ENCODE measurements at regions not wholly inside any gene's neighbourhood (a gene's known extent, or its start where the extent isn't known, plus 50 kb on each side); places are given as distances from the start of the nearest gene placed in this dataset.

GRCh38 chr12:127648321-127648720 is 618.6 kb upstream of the TMEM132C start:
- H3K9ac ChIP-seq (ENCODE audit: low read length in 3 of 3) = no peak overlapping the region
- no peak for DNase-seq
- H3K27ac ChIP-seq (ENCODE audit: low read depth in 2 of 2, low read length in 2 of 2) = no peak overlapping the region
- intact Hi-C loops (cut with DNase I) = no loop called here
- H3K9me3 ChIP-seq (ENCODE audit: control insufficient read depth in 2 of 3, insufficient read depth in 1 of 3, low read length in 3 of 3) = no peaks in the 10 kb centered on the region
- H3K36me3 ChIP-seq (ENCODE audit: control insufficient read depth in 2 of 3, insufficient read depth in 3 of 3, low read length in 3 of 3) = no peaks in the 10 kb centered on the region
- H3K4me1 ChIP-seq (ENCODE audit: control insufficient read depth in 2 of 3, insufficient read depth in 2 of 3, low read depth in 1 of 3, low read length in 3 of 3) = no peaks in the 10 kb centered on the region
- no peaks in the 10 kb centered on the region for H3K27me3 ChIP-seq (ENCODE audit: control insufficient read depth, insufficient read depth, low read length)
- TF ChIP-seq CTCF (IDR thresholded peaks at IDR 0.05; ENCODE audit: borderline replicate concordance, extremely low read depth, insufficient read depth) = no peak
- FAIRE-seq = no peak
- H3K4me3 ChIP-seq (ENCODE audit: low read length in 3 of 3) = no peak overlapping the region

GRCh38 chr12:127649961-127650360 is 617.0 kb upstream of the TMEM132C start:
- Histone ChIP-seq H3K9ac (ENCODE audit: low read length in 3 of 3) (no peak overlapping the region), H3K4me1 (ENCODE audit: control insufficient read depth in 2 of 3, insufficient read depth in 2 of 3, low read depth in 1 of 3, low read length in 3 of 3) (no peaks in the 10 kb centered on the region), H3K9me3 (ENCODE audit: control insufficient read depth in 2 of 3, insufficient read depth in 1 of 3, low read length in 3 of 3) (no peaks in the 10 kb centered on the region), H3K27ac (ENCODE audit: low read depth in 2 of 2, low read length in 2 of 2) (no peak overlapping the region), H3K27me3 (ENCODE audit: control insufficient read depth, insufficient read depth, low read length) (no peaks in the 10 kb centered on the region), H3K36me3 (ENCODE audit: control insufficient read depth in 2 of 3, insufficient read depth in 3 of 3, low read length in 3 of 3) (no peaks in the 10 kb centered on the region), H3K4me3 (ENCODE audit: low read length in 3 of 3) (no peak overlapping the region)
- no peak for DNase-seq
- no peak for FAIRE-seq
- no peak for TF ChIP-seq CTCF (IDR thresholded peaks at IDR 0.05; ENCODE audit: borderline replicate concordance, extremely low read depth, insufficient read depth)
- intact Hi-C loops (cut with DNase I) = no loop called here

GRCh38 chr12:127650626-127651025 is 616.3 kb upstream of the TMEM132C start:
- no peaks in the 10 kb centered on the region for H3K4me1 ChIP-seq (ENCODE audit: control insufficient read depth in 2 of 3, insufficient read depth in 2 of 3, low read depth in 1 of 3, low read length in 3 of 3)
- no peak overlapping the region for H3K27ac ChIP-seq (ENCODE audit: low read depth in 2 of 2, low read length in 2 of 2)
- H3K9me3 ChIP-seq (ENCODE audit: control insufficient read depth in 2 of 3, insufficient read depth in 1 of 3, low read length in 3 of 3) = no peaks in the 10 kb centered on the region
- no peak for FAIRE-seq
- H3K4me3 ChIP-seq (ENCODE audit: low read length in 3 of 3) = no peak overlapping the region
- H3K27me3 ChIP-seq (ENCODE audit: control insufficient read depth, insufficient read depth, low read length) = no peaks in the 10 kb centered on the region
- no peak overlapping the region for H3K9ac ChIP-seq (ENCODE audit: low read length in 3 of 3)
- no peaks in the 10 kb centered on the region for H3K36me3 ChIP-seq (ENCODE audit: control insufficient read depth in 2 of 3, insufficient read depth in 3 of 3, low read length in 3 of 3)
- no peak for TF ChIP-seq CTCF (IDR thresholded peaks at IDR 0.05; ENCODE audit: borderline replicate concordance, extremely low read depth, insufficient read depth)
- intact Hi-C loops (cut with DNase I) = no loop called here
- DNase-seq = peak in 3 of 5 donors; percentile 22 to 45 (median 30)

- Histone ChIP-seq H3K27ac (ENCODE audit: low read depth in 2 of 2, low read length in 2 of 2) (no peak overlapping the region), H3K36me3 (ENCODE audit: control insufficient read depth in 2 of 3, insufficient read depth in 3 of 3, low read length in 3 of 3) (no peaks in the 10 kb centered on the region), H3K9ac (ENCODE audit: low read length in 3 of 3) (no peak overlapping the region), H3K4me3 (ENCODE audit: low read length in 3 of 3) (no peak overlapping the region), H3K27me3 (ENCODE audit: control insufficient read depth, insufficient read depth, low read length) (no peaks in the 10 kb centered on the region), H3K4me1 (ENCODE audit: control insufficient read depth in 2 of 3, insufficient read depth in 2 of 3, low read depth in 1 of 3, low read length in 3 of 3) (no peaks in the 10 kb centered on the region), H3K9me3 (ENCODE audit: control insufficient read depth in 2 of 3, insufficient read depth in 1 of 3, low read length in 3 of 3) (no peaks in the 10 kb centered on the region)
- intact Hi-C loops (cut with DNase I) = no loop called here
- TF ChIP-seq CTCF (IDR thresholded peaks at IDR 0.05; ENCODE audit: borderline replicate concordance, extremely low read depth, insufficient read depth) = no peak
- DNase-seq = no peak
- no peak for FAIRE-seq
These were observed 614.7 kb upstream of the TMEM132C start for GRCh38 chr12:127652281-127652680.
